Loucy (cell line): ENCODE measurements at regions not wholly inside any gene's neighbourhood (a gene's known extent, or its start where the extent isn't known, plus 50 kb on each side); places are given as distances from the start of the nearest gene placed in this dataset.

Experiments used
- H2AFZ ChIP-seq: fragments of 200-600 bp; sonication (generic); 2 replicates; pipeline ENCODE4 v1.6.0; 2016; ENCODE audit warnings: antibody characterized with exemption, mild to moderate bottlenecking, low read length, moderate library complexity
- H3F3A ChIP-seq: fragments of 200-600 bp; 2 replicates; pipeline ENCODE4 v1.6.0; 2016; ENCODE audit warnings: antibody characterized with exemption, low read depth, mild to moderate bottlenecking
- H3K27me3 ChIP-seq: fragments of 200-600 bp; sonication (generic); 2 replicates; pipeline ENCODE4 v1.6.1; 2014; ENCODE audit warnings: low read length, mild to moderate bottlenecking; ENCODE audit not compliant: insufficient read depth, poor library complexity, severe bottlenecking
- H3K36me3 ChIP-seq: fragments of 200-600 bp; sonication (generic); 2 replicates; pipeline ENCODE4 v1.6.1; 2016; ENCODE audit warnings: low read length; ENCODE audit not compliant: insufficient read depth
- H3K4me1 ChIP-seq: fragments of 200-600 bp; sonication (generic); 2 replicates; pipeline ENCODE4 v1.5.1; 2014; ENCODE audit warnings: low read length, mild to moderate bottlenecking; ENCODE audit not compliant: insufficient read depth, poor library complexity, severe bottlenecking
- H3K4me2 ChIP-seq: fragments of 200-600 bp; sonication (generic); 2 replicates; pipeline ENCODE4 v1.6.0; 2014; ENCODE audit warnings: antibody characterized with exemption, low read length, low read depth, mild to moderate bottlenecking; ENCODE audit not compliant: poor library complexity, severe bottlenecking
- H3K4me3 ChIP-seq: fragments of 200-600 bp; sonication (generic); 2 replicates; pipeline ENCODE4 v1.5.1; 2014; ENCODE audit warnings: low read length, mild to moderate bottlenecking, mixed read lengths; ENCODE audit not compliant: poor library complexity, severe bottlenecking
- H3K79me2 ChIP-seq: fragments of 200-600 bp; sonication (generic); 2 replicates; pipeline ENCODE4 v1.6.1; 2014; ENCODE audit warnings: low read length; ENCODE audit not compliant: insufficient read depth
- H3K9ac ChIP-seq: fragments of 200-600 bp; sonication (generic); 2 replicates; pipeline ENCODE4 v1.6.0; 2014; ENCODE audit warnings: mild to moderate bottlenecking, low read depth, low read length, moderate library complexity; ENCODE audit not compliant: poor library complexity, severe bottlenecking
- H3K9me2 ChIP-seq: fragments of 200-600 bp; sonication (generic); replicated peaks from 2 replicates; pipeline ENCODE4 v1.6.1; 2016; ENCODE audit warnings: low read depth, low read length, mixed read lengths
- H3K9me3 ChIP-seq: fragments of 200-600 bp; sonication (generic); 2 replicates; pipeline ENCODE4 v1.6.1; 2014; ENCODE audit warnings: mild to moderate bottlenecking, antibody characterized with exemption, low read length, low read depth; ENCODE audit not compliant: insufficient read depth
- H4K20me1 ChIP-seq: fragments of 200-600 bp; sonication (generic); 2 replicates; pipeline ENCODE4 v1.6.0; 2014; ENCODE audit warnings: antibody characterized with exemption, low read length, mild to moderate bottlenecking; ENCODE audit not compliant: insufficient read depth, poor library complexity, severe bottlenecking
- CTCF ChIP-seq: fragments of 200-600 bp; sonication (generic); conservative IDR thresholded peaks from 2 replicates; pipeline ENCODE4 v1.5.1; 2014; ENCODE audit warnings: mild to moderate bottlenecking, antibody characterized with exemption, low read length
- EZH2phosphoT487 ChIP-seq: fragments of 200-600 bp; IDR thresholded peaks from 2 replicates; pipeline ENCODE4 v1.6.1; 2018; ENCODE audit warnings: antibody characterized with exemption, mild to moderate bottlenecking, moderate library complexity, borderline replicate concordance

DNA sequence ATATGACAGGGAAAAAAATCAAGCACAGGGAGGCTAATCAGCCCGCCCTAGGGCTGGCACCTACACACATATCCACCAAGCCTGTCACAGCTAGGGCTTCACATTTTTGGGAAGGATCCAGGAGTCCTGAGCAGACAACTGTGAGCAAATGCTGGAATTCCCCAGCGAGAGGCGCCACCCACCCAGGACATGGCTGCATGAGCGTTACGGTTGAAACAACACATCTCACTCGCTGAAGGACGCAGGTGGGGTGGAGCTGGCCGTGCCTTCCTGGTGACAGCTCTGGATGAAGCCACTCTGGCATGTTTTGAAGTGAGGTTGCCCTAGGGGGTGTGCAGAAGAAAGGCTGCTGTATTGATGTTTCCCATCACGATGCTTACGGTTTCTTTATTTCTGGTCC, 315.1 kb upstream of the EEF2KMT start:
- Histone ChIP-seq H2AFZ (no peak overlapping the region), H3K9ac (no peak overlapping the region), H3K9me2 (no peaks in the 10 kb centered on the region), H3K4me1 (no peaks in the 10 kb centered on the region), H3K27me3 (no peaks in the 10 kb centered on the region), H3K4me3 (no peak overlapping the region), H3F3A (no peaks in the 10 kb centered on the region), H3K9me3 (no peaks in the 10 kb centered on the region), H3K79me2 (no peaks in the 10 kb centered on the region), H3K4me2 (no peak overlapping the region), H3K36me3 (no peaks in the 10 kb centered on the region), H4K20me1 (no peaks in the 10 kb centered on the region)
- TF ChIP-seq CTCF = no peak
- TF ChIP-seq EZH2phosphoT487 = no peak

DNA sequence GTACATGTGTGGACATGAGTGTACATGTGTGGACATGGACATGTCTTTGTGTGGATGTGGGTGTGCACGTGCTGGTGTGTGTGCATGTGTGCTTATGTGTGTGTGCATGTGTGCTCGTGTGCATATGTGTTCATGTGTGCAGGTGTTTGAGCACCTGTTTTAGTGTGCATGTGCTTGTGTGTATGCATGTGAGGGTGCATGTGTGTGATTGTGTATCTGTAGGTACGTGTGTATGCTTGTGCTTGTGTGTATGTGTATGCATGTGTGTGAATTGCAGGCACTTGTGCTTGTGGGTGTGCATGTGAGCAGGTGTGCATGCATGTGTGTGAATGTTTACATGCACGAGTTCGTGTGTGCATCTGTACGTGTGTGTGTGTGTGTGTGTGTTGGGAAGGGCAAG, 300.6 kb upstream of the EEF2KMT start:
- Histone ChIP-seq H3K9me3 (no peaks in the 10 kb centered on the region), H3K9me2 (no peaks in the 10 kb centered on the region), H3K4me1 (no peaks in the 10 kb centered on the region), H3K36me3 (no peaks in the 10 kb centered on the region), H2AFZ (no peak overlapping the region), H3K4me3 (no peak overlapping the region), H3K79me2 (no peaks in the 10 kb centered on the region), H3F3A (no peaks in the 10 kb centered on the region), H3K4me2 (no peak overlapping the region), H3K27me3 (no peaks in the 10 kb centered on the region), H3K9ac (no peak overlapping the region), H4K20me1 (no peaks in the 10 kb centered on the region)
- TF ChIP-seq CTCF (no peak), EZH2phosphoT487 (no peak)

DNA sequence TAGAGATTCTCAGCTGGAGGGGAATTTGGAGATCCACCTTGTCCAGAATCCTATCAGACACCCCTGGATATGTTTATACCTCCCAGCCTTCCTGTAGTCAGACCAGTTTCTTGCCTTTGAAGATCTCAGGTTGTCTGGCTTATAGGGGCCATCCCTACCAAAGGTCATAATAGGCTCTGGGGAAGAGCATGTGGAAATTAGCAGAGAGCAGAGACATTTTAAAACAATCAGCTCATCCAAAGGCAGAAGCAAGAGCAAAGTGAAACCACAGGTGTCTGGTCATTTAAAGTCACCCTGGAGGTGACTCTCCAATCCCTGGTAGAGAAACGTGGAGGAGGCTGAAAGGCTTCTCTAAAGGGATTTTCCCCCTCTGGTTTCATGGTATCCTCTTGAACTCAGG, 299.3 kb upstream of the EEF2KMT start:
- no peaks in the 10 kb centered on the region for H3K4me1 ChIP-seq
- no peak overlapping the region for H3K4me3 ChIP-seq
- TF ChIP-seq CTCF (no peak), EZH2phosphoT487 (no peak)
- H3K27me3 ChIP-seq = no peaks in the 10 kb centered on the region
- no peaks in the 10 kb centered on the region for H3K9me2 ChIP-seq
- no peaks in the 10 kb centered on the region for H3F3A ChIP-seq
- no peaks in the 10 kb centered on the region for H3K36me3 ChIP-seq
- no peaks in the 10 kb centered on the region for H3K9me3 ChIP-seq
- H3K9ac ChIP-seq = no peak overlapping the region
- no peak overlapping the region for H3K4me2 ChIP-seq
- H2AFZ ChIP-seq = no peak overlapping the region
- no peaks in the 10 kb centered on the region for H4K20me1 ChIP-seq
- no peaks in the 10 kb centered on the region for H3K79me2 ChIP-seq
